ENCODE measurements at regions not wholly inside any gene's neighbourhood (a gene's known extent, or its start where the extent isn't known, plus 50 kb on each side); places are given as distances from the start of the nearest gene placed in this dataset.

- H3K36me3 ChIP-seq (ENCODE audit: control insufficient read depth, low read length), result no peaks in the 10 kb centered on the region
- H3F3A ChIP-seq (ENCODE audit: control insufficient read depth, insufficient read depth), result no peaks in the 10 kb centered on the region
- peaks cover 4% of the 10 kb centered on the region; the same call in 1 of the 2 replicates for H3K9me3 ChIP-seq (ENCODE audit: control insufficient read depth, insufficient read depth, low read length)
- no peak overlapping the region for H3K4me2 ChIP-seq (ENCODE audit: low read length)
- H3K4me3 ChIP-seq (ENCODE audit: low read length), result no peak overlapping the region
- TF ChIP-seq CTCF (IDR thresholded peaks at IDR 0.05; ENCODE audit: low read depth, low read length, poor library complexity, severe bottlenecking) (no peak), EZH2phosphoT487 (IDR thresholded peaks at IDR 0.05; ENCODE audit: borderline replicate concordance, low read length) (no peak)
- H3K9me2 ChIP-seq (replicated peaks; ENCODE audit: control insufficient read depth, low read length), result no peaks in the 10 kb centered on the region
- H3K27ac ChIP-seq (ENCODE audit: low read depth, low read length), result no peak overlapping the region
- H4K20me1 ChIP-seq (ENCODE audit: control insufficient read depth, insufficient read depth, low read depth, low read length), result no peaks in the 10 kb centered on the region
- H3K79me2 ChIP-seq (ENCODE audit: control insufficient read depth, low read length), result no peaks in the 10 kb centered on the region
- no peaks in the 10 kb centered on the region for H3K27me3 ChIP-seq (ENCODE audit: control insufficient read depth, low read length)
- no peaks in the 10 kb centered on the region for H3K4me1 ChIP-seq (ENCODE audit: control insufficient read depth, low read length)
Measured at GRCh38 chr6:17006543-17006942, 95.3 kb upstream of the STMND1 start.

GRCh38 chr6:17004269-17004668 lies 97.6 kb upstream of the STMND1 start:
- Histone ChIP-seq H3K4me2 (ENCODE audit: low read length) (no peak overlapping the region), H3K27ac (ENCODE audit: low read depth, low read length) (no peak overlapping the region), H3F3A (ENCODE audit: control insufficient read depth, insufficient read depth) (no peaks in the 10 kb centered on the region), H3K4me1 (ENCODE audit: control insufficient read depth, low read length) (no peaks in the 10 kb centered on the region), H3K9me3 (ENCODE audit: control insufficient read depth, insufficient read depth, low read length) (peaks cover 4% of the 10 kb centered on the region; the same call in 1 of the 2 replicates), H3K27me3 (ENCODE audit: control insufficient read depth, low read length) (no peaks in the 10 kb centered on the region), H3K4me3 (ENCODE audit: low read length) (no peak overlapping the region), H4K20me1 (ENCODE audit: control insufficient read depth, insufficient read depth, low read depth, low read length) (no peaks in the 10 kb centered on the region), H3K9me2 (replicated peaks; ENCODE audit: control insufficient read depth, low read length) (no peaks in the 10 kb centered on the region), H3K36me3 (ENCODE audit: control insufficient read depth, low read length) (no peaks in the 10 kb centered on the region), H3K79me2 (ENCODE audit: control insufficient read depth, low read length) (no peaks in the 10 kb centered on the region)
- no peak for TF ChIP-seq EZH2phosphoT487 (IDR thresholded peaks at IDR 0.05; ENCODE audit: borderline replicate concordance, low read length)
- no peak for TF ChIP-seq CTCF (IDR thresholded peaks at IDR 0.05; ENCODE audit: low read depth, low read length, poor library complexity, severe bottlenecking)

GRCh38 chr6:17002123-17002522 lies 99.7 kb upstream of the STMND1 start:
- no peaks in the 10 kb centered on the region for H3K9me3 ChIP-seq (ENCODE audit: control insufficient read depth, insufficient read depth, low read length)
- no peaks in the 10 kb centered on the region for H3K36me3 ChIP-seq (ENCODE audit: control insufficient read depth, low read length)
- TF ChIP-seq EZH2phosphoT487 (IDR thresholded peaks at IDR 0.05; ENCODE audit: borderline replicate concordance, low read length) (no peak), CTCF (IDR thresholded peaks at IDR 0.05; ENCODE audit: low read depth, low read length, poor library complexity, severe bottlenecking) (no peak)

GRCh38 chr6:17001188-17001587 lies 100.7 kb upstream of the STMND1 start:
- Histone ChIP-seq H3F3A (ENCODE audit: control insufficient read depth, insufficient read depth) (no peaks in the 10 kb centered on the region), H3K27me3 (ENCODE audit: control insufficient read depth, low read length) (no peaks in the 10 kb centered on the region), H3K4me1 (ENCODE audit: control insufficient read depth, low read length) (no peaks in the 10 kb centered on the region), H3K9me3 (ENCODE audit: control insufficient read depth, insufficient read depth, low read length) (no peaks in the 10 kb centered on the region), H3K9me2 (replicated peaks; ENCODE audit: control insufficient read depth, low read length) (no peaks in the 10 kb centered on the region), H3K79me2 (ENCODE audit: control insufficient read depth, low read length) (no peaks in the 10 kb centered on the region), H3K36me3 (ENCODE audit: control insufficient read depth, low read length) (no peaks in the 10 kb centered on the region), H3K4me2 (ENCODE audit: low read length) (no peak overlapping the region), H3K4me3 (ENCODE audit: low read length) (no peak overlapping the region), H4K20me1 (ENCODE audit: control insufficient read depth, insufficient read depth, low read depth, low read length) (no peaks in the 10 kb centered on the region), H3K27ac (ENCODE audit: low read depth, low read length) (no peak overlapping the region)
- TF ChIP-seq EZH2phosphoT487 (IDR thresholded peaks at IDR 0.05; ENCODE audit: borderline replicate concordance, low read length) (no peak), CTCF (IDR thresholded peaks at IDR 0.05; ENCODE audit: low read depth, low read length, poor library complexity, severe bottlenecking) (no peak)

More at GRCh38 chr6:17002123-17002522, 99.7 kb upstream of the STMND1 start:
- no peaks in the 10 kb centered on the region for H4K20me1 ChIP-seq (ENCODE audit: control insufficient read depth, insufficient read depth, low read depth, low read length)
- no peak overlapping the region for H3K27ac ChIP-seq (ENCODE audit: low read depth, low read length)
- H3F3A ChIP-seq (ENCODE audit: control insufficient read depth, insufficient read depth), result no peaks in the 10 kb centered on the region
- H3K4me1 ChIP-seq (ENCODE audit: control insufficient read depth, low read length), result no peaks in the 10 kb centered on the region
- H3K4me3 ChIP-seq (ENCODE audit: low read length), result no peak overlapping the region
- no peaks in the 10 kb centered on the region for H3K27me3 ChIP-seq (ENCODE audit: control insufficient read depth, low read length)
- H3K79me2 ChIP-seq (ENCODE audit: control insufficient read depth, low read length), result no peaks in the 10 kb centered on the region
- no peaks in the 10 kb centered on the region for H3K9me2 ChIP-seq (replicated peaks; ENCODE audit: control insufficient read depth, low read length)
- no peak overlapping the region for H3K4me2 ChIP-seq (ENCODE audit: low read length)
